ENCODE measurements at regions not wholly inside any gene's neighbourhood (a gene's known extent, or its start where the extent isn't known, plus 50 kb on each side); places are given as distances from the start of the nearest gene placed in this dataset.

GRCh38 chr10:131838966-131839742 is 61.7 kb upstream of the PPP2R2D start:
- DNase-seq (ENCODE audit: low spot score) = no peak

- peak; percentile 49 for DNase-seq (ENCODE audit: low spot score)
Measured at GRCh38 chr10:131839880-131840787, 60.7 kb upstream of the PPP2R2D start.

- no peak for DNase-seq (ENCODE audit: low spot score)
Measured at GRCh38 chr10:131840788-131841118, 60.1 kb upstream of the PPP2R2D start.

- DNase-seq (ENCODE audit: low spot score) = no peak
Measured at GRCh38 chr10:131841131-131841660, 59.6 kb upstream of the PPP2R2D start.

DNA sequence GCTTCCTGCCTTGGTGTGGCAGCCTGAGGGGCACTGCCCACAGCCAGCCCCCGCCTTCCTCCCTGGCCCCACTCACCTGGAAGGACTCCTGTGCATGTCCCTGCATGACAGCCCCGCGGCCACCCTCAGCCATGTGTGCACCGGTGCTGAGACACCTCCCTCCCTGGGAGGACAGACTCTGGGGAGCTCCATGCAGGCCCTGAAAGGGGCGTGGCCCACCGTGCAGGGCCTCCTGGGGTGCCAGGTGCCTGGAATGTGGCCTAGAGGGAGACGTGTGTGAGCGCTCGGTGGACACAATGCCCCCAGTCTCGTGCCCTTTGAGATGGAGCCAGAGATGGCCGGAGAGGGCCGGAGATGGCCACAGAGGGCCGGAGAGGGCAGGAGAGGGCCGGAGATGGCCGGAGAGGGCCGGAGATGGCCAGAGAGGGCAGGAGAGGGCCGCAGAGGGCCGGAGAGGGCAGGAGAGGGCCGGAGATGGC is 59.1 kb upstream of the PPP2R2D start:
- DNase-seq (ENCODE audit: low spot score) = no peak

DNA sequence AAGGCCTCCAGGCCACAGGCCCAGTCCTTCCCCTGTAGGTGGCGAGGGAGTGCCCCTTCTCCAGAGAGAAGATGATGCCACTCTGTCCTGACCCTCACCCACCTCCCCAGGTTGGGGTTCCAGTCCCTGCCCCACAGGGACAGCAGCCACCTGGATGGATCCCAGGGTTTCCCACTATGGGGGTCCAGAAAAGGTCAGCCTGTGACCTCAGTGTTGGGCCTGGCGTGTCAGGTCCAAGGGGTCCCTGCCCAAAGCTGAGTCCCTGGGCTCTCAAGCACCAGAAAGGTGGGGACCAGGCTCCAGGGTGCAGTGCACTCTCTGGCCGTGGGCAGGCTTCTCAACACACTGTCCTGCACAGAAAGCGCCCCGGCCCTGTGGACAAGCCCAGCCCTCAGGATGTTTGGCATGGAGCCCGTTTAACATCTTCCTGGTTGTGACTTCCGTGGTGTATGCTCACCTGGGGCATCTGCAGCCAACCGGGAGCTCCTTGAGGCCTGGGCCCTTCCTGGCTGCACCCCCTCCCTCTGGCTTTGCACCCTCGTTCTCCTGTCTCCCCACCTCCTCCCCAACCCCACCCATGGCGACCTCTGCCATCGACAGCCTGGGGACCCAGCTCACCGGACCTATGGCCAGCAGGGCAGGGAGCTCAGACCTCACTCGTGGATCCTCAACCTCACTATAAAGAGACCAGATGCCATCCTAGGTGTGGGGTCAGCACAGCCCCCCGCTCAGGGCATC is 58.3 kb upstream of the PPP2R2D start:
- no peak for DNase-seq (ENCODE audit: low spot score)

GRCh38 chr10:131843089-131843595 is 57.7 kb upstream of the PPP2R2D start:
- no peak for DNase-seq (ENCODE audit: low spot score)

DNA sequence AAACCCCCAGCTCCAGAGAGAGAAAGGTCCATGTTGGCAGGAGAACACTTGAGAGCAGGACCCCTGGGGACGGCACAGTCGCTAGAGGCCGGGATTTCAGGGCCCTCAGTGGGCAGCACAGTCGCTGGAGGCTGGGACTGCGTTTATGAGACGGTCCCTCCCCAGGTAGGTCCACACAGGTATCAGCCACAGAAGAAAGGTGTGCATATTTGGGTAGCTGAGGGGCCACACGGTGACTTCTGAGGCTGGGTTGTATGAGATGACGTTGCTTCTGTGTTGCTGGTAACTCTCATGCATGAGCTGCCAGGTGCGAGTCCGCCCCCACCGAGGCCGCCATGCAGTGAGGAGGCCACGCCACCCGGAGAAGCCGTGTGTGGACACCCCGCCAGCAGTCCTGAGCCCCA is 56.9 kb upstream of the PPP2R2D start:
- DNase-seq (ENCODE audit: low spot score) = no peak

GRCh38 chr10:131844529-131845084 is 56.2 kb upstream of the PPP2R2D start:
- DNase-seq (ENCODE audit: low spot score) = no peak

- DNase-seq (ENCODE audit: low spot score) = no peak
Measured at GRCh38 chr10:131845505-131846239, 55.1 kb upstream of the PPP2R2D start.

- DNase-seq (ENCODE audit: low spot score) = no peak
Measured at GRCh38 chr10:131846240-131847101, 54.3 kb upstream of the PPP2R2D start.

GRCh38 chr10:131847241-131847783 is 53.5 kb upstream of the PPP2R2D start:
- DNase-seq (ENCODE audit: low spot score) = no peak

DNA sequence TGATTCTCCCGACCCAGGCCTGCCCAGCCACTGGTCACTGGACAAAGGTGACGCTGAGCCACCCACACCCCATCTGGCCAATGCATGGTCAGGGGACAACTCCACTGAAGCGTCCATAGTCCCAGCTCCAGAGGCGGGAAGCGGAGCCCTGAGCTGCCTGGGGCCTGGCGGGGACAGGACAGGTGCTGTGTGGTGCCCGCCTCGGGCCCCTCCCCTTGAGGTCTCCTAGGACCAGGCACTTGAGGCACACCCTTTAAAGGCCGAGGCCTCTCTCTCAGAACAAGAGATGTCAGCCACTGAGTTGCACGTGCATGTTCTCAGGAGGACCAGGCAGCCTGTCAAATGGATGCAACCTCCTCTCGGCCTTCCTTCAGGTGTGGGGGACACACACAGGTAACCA is 52.5 kb upstream of the PPP2R2D start:
- DNase-seq (ENCODE audit: low spot score) = no peak

GRCh38 chr10:131848741-131849590 is 51.8 kb upstream of the PPP2R2D start:
- DNase-seq (ENCODE audit: low spot score) = no peak

GRCh38 chr10:131849591-131850382 is 51.0 kb upstream of the PPP2R2D start:
- DNase-seq (ENCODE audit: low spot score) = no peak

- DNase-seq (ENCODE audit: low spot score) = peak; percentile 62
Measured at GRCh38 chr10:131850383-131850870, 50.4 kb upstream of the PPP2R2D start.
